ENCODE measurements at regions not wholly inside any gene's neighbourhood (a gene's known extent, or its start where the extent isn't known, plus 50 kb on each side); places are given as distances from the start of the nearest gene placed in this dataset.

DNA sequence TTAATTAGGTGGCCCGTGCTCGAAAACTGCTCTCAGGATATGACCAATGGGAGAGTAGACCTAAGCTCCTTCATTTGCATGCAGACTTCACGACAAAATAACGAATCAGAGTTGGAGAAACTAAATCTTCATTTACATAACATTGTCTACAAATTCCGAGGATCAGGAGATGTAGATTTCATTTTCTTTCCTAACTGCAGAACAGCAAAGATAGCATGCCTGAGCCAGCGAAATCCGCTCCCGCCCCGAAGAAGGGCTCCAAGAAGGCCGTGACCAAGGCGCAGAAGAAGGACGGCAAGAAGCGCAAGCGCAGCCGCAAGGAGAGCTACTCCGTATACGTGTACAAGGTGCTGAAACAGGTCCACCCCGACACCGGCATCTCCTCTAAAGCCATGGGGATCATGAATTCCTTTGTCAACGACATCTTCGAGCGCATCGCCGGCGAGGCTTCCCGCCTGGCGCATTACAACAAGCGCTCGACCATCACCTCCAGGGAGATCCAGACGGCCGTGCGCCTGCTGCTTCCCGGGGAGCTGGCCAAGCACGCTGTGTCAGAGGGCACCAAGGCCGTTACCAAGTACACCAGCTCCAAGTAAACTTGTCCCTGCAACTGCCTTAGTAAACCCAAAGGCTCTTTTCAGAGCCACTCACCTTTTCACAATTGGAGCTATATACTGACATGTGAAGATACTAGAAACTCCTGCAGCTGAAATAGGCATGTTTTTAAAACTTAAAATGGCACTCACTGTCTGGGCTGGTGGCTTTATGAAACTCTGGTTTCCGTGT lies 96.5 kb downstream of the HFE start:
- TF ChIP-seq, protein P1, sequence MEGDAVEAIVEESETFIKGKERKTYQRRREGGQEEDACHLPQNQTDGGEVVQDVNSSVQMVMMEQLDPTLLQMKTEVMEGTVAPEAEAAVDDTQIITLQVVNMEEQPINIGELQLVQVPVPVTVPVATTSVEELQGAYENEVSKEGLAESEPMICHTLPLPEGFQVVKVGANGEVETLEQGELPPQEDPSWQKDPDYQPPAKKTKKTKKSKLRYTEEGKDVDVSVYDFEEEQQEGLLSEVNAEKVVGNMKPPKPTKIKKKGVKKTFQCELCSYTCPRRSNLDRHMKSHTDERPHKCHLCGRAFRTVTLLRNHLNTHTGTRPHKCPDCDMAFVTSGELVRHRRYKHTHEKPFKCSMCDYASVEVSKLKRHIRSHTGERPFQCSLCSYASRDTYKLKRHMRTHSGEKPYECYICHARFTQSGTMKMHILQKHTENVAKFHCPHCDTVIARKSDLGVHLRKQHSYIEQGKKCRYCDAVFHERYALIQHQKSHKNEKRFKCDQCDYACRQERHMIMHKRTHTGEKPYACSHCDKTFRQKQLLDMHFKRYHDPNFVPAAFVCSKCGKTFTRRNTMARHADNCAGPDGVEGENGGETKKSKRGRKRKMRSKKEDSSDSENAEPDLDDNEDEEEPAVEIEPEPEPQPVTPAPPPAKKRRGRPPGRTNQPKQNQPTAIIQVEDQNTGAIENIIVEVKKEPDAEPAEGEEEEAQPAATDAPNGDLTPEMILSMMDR (IDR thresholded peaks at IDR 0.05) = no peak
- TF ChIP-seq EZH2 (IDR thresholded peaks at IDR 0.05; ENCODE audit: borderline replicate concordance, insufficient read depth, low read depth, low read length, poor library complexity, severe bottlenecking) = no peak

Data from B cell (primary cell).